ENCODE measurements at regions not wholly inside any gene's neighbourhood (a gene's known extent, or its start where the extent isn't known, plus 50 kb on each side); places are given as distances from the start of the nearest gene placed in this dataset.

DNA sequence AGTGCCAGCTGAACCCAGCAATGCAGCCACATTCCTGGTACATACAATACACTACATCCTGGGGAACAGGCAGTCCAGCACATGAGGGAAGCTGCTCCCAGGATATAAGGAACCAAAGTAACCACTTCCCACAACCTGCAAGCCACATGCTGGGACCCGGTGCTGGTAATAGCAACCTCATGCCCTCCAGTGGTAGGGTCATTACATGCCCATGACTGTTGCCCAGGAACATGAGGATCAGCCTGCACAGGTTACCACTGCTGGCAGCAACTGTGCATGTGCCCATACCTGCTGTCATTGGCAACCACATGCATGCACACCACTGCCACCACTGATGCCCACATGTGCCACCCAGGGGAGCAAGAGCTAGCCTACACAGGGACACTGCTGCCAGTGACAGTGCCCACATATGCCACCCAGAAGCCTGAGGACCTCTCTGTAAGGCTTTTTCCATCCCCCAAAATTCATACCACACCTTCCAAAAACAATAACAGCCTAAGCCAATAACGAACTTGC lies 1982.5 kb downstream of the ARAP2 start:
- TF ChIP-seq, protein P1, sequence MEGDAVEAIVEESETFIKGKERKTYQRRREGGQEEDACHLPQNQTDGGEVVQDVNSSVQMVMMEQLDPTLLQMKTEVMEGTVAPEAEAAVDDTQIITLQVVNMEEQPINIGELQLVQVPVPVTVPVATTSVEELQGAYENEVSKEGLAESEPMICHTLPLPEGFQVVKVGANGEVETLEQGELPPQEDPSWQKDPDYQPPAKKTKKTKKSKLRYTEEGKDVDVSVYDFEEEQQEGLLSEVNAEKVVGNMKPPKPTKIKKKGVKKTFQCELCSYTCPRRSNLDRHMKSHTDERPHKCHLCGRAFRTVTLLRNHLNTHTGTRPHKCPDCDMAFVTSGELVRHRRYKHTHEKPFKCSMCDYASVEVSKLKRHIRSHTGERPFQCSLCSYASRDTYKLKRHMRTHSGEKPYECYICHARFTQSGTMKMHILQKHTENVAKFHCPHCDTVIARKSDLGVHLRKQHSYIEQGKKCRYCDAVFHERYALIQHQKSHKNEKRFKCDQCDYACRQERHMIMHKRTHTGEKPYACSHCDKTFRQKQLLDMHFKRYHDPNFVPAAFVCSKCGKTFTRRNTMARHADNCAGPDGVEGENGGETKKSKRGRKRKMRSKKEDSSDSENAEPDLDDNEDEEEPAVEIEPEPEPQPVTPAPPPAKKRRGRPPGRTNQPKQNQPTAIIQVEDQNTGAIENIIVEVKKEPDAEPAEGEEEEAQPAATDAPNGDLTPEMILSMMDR (IDR thresholded peaks at IDR 0.05), result no peak
- TF ChIP-seq POLR2A (IDR thresholded peaks at IDR 0.05), result no peak

Measured in right lobe of liver (tissue), 4 donors.